ENCODE measurements at regions not wholly inside any gene's neighbourhood (a gene's known extent, or its start where the extent isn't known, plus 50 kb on each side); places are given as distances from the start of the nearest gene placed in this dataset.

- H3K4me3 ChIP-seq (ENCODE audit: low read depth, low read length): no peak overlapping the region
- TF ChIP-seq CTCF (IDR thresholded peaks at IDR 0.05; ENCODE audit: low read depth, low read length): peak; percentile 27
- TF ChIP-seq MYC (IDR thresholded peaks at IDR 0.05; ENCODE audit: low read depth, low read length): no peak
- peak; percentile 12 for DNase-seq (ENCODE audit: low read depth)
These were observed 143.0 kb upstream of the GNPDA2 start for GRCh38 chr4:44869222-44869882.

- peak; percentile 25 for DNase-seq (ENCODE audit: low read depth)
- TF ChIP-seq CTCF (IDR thresholded peaks at IDR 0.05; ENCODE audit: low read depth, low read length) (no peak), MAX (IDR thresholded peaks at IDR 0.05; ENCODE audit: low read depth, low read length) (no peak), MYC (IDR thresholded peaks at IDR 0.05; ENCODE audit: low read depth, low read length) (no peak), POLR2A (IDR thresholded peaks at IDR 0.05; ENCODE audit: extremely low read depth, insufficient read length) (no peak)
- no peak overlapping the region for H3K4me3 ChIP-seq (ENCODE audit: low read depth, low read length)
These were observed 135.4 kb upstream of the GNPDA2 start for GRCh38 chr4:44861756-44862155.

GRCh38 chr4:44859477-44859876 is 133.1 kb upstream of the GNPDA2 start:
- TF ChIP-seq MYC (IDR thresholded peaks at IDR 0.05; ENCODE audit: low read depth, low read length) (no peak), MAX (IDR thresholded peaks at IDR 0.05; ENCODE audit: low read depth, low read length) (no peak), POLR2A (IDR thresholded peaks at IDR 0.05; ENCODE audit: extremely low read depth, insufficient read length) (no peak), CTCF (IDR thresholded peaks at IDR 0.05; ENCODE audit: low read depth, low read length) (no peak)
- no peak overlapping the region for H3K4me3 ChIP-seq (ENCODE audit: low read depth, low read length)
- no peak for DNase-seq (ENCODE audit: low read depth)

GRCh38 chr4:44848466-44848865 is 122.1 kb upstream of the GNPDA2 start:
- TF ChIP-seq POLR2A (IDR thresholded peaks at IDR 0.05; ENCODE audit: extremely low read depth, insufficient read length) (no peak), MYC (IDR thresholded peaks at IDR 0.05; ENCODE audit: low read depth, low read length) (no peak), CTCF (IDR thresholded peaks at IDR 0.05; ENCODE audit: low read depth, low read length) (no peak), MAX (IDR thresholded peaks at IDR 0.05; ENCODE audit: low read depth, low read length) (no peak)
- no peak for DNase-seq (ENCODE audit: low read depth)
- no peak overlapping the region for H3K4me3 ChIP-seq (ENCODE audit: low read depth, low read length)

- H3K4me3 ChIP-seq (ENCODE audit: low read depth, low read length): no peak overlapping the region
- TF ChIP-seq CTCF (IDR thresholded peaks at IDR 0.05; ENCODE audit: low read depth, low read length): no peak
- TF ChIP-seq MYC (IDR thresholded peaks at IDR 0.05; ENCODE audit: low read depth, low read length): no peak
- no peak for TF ChIP-seq MAX (IDR thresholded peaks at IDR 0.05; ENCODE audit: low read depth, low read length)
- TF ChIP-seq POLR2A (IDR thresholded peaks at IDR 0.05; ENCODE audit: extremely low read depth, insufficient read length): no peak
- DNase-seq (ENCODE audit: low read depth): no peak
These were observed 119.6 kb upstream of the GNPDA2 start for GRCh38 chr4:44845993-44846392.

- no peak for TF ChIP-seq MYC (IDR thresholded peaks at IDR 0.05; ENCODE audit: low read depth, low read length)
- no peak for TF ChIP-seq MAX (IDR thresholded peaks at IDR 0.05; ENCODE audit: low read depth, low read length)
- TF ChIP-seq CTCF (IDR thresholded peaks at IDR 0.05; ENCODE audit: low read depth, low read length): no peak
- no peak for TF ChIP-seq POLR2A (IDR thresholded peaks at IDR 0.05; ENCODE audit: extremely low read depth, insufficient read length)
- no peak for DNase-seq (ENCODE audit: low read depth)
- H3K4me3 ChIP-seq (ENCODE audit: low read depth, low read length): no peak overlapping the region
These were observed 119.0 kb upstream of the GNPDA2 start for GRCh38 chr4:44845309-44845708.

All from NB4 (cell line).